GM23338 (cell line): ENCODE measurements at regions not wholly inside any gene's neighbourhood (a gene's known extent, or its start where the extent isn't known, plus 50 kb on each side); places are given as distances from the start of the nearest gene placed in this dataset.
A peak's percentile ranks its signal among the peaks of the same experiment; 100 is the strongest.

Source experiments
- ATAC-seq: fragments of 200-7000 bp; cut with Tn5 transposase; 3 replicates; pipeline ENCODE4 v1.9.1; 2020
- DNase-seq: peaks from one replicate; pipeline ENCODE4 v3.0.0-alpha.2; 2015; ENCODE audit warnings: low spot score
- H2AFZ ChIP-seq: fragments of 200-600 bp; sonication (generic); 2 replicates; pipeline ENCODE4 v1.8.0; 2016; ENCODE audit warnings: antibody characterized with exemption, mild to moderate bottlenecking, moderate library complexity
- H3F3A ChIP-seq: fragments of 200-600 bp; sonication (generic); replicated peaks from 2 replicates; pipeline ENCODE4 v1.8.0; 2017; ENCODE audit warnings: antibody characterized with exemption, mixed run types, low read depth
- H3K27ac ChIP-seq: fragments of 200-600 bp; sonication (generic); 2 replicates; pipeline ENCODE4 v1.6.1; 2016; ENCODE audit warnings: low read depth
- H3K27me3 ChIP-seq: fragments of 200-600 bp; sonication (generic); 2 replicates; pipeline ENCODE4 v1.8.0; 2016; ENCODE audit warnings: mild to moderate bottlenecking, mixed run types, moderate library complexity; ENCODE audit not compliant: insufficient read depth
- H3K36me3 ChIP-seq: fragments of 200-600 bp; sonication (generic); 2 replicates; pipeline ENCODE4 v1.8.0; 2016; ENCODE audit warnings: mild to moderate bottlenecking; ENCODE audit not compliant: insufficient read depth
- H3K4me1 ChIP-seq: fragments of 200-600 bp; sonication (generic); 2 replicates; pipeline ENCODE4 v1.8.0; 2016; ENCODE audit warnings: mild to moderate bottlenecking, moderate library complexity; ENCODE audit not compliant: insufficient read depth
- H3K4me2 ChIP-seq: fragments of 200-600 bp; sonication (generic); 2 replicates; pipeline ENCODE4 v1.7.1; 2017; ENCODE audit warnings: mixed run types
- H3K4me3 ChIP-seq: fragments of 200-600 bp; sonication (generic); 2 replicates; pipeline ENCODE4 v1.6.1; 2016; ENCODE audit warnings: mixed run types
- H3K79me2 ChIP-seq: fragments of 200-600 bp; sonication (generic); replicated peaks from 2 replicates; pipeline ENCODE4 v1.8.0; 2017; ENCODE audit warnings: mild to moderate bottlenecking; ENCODE audit not compliant: insufficient read depth
- H3K9me2 ChIP-seq: fragments of 200-600 bp; sonication (generic); 2 replicates; pipeline ENCODE4 v1.8.0; 2017; ENCODE audit not compliant: insufficient read depth
- H4K20me1 ChIP-seq: fragments of 200-600 bp; sonication (generic); replicated peaks from 2 replicates; pipeline ENCODE4 v1.8.0; 2017; ENCODE audit warnings: mild to moderate bottlenecking; ENCODE audit not compliant: insufficient read depth
- H3K27ac Mint-ChIP-seq: 2 replicates; pipeline ENCODE4 v1.8.0; 2020; ENCODE audit warnings: inconsistent platforms, mild to moderate bottlenecking, moderate library complexity, mixed read lengths
- H3K27me3 Mint-ChIP-seq: 3 replicates; pipeline ENCODE4 v1.8.0; 2022; ENCODE audit warnings: low read depth, mild to moderate bottlenecking, moderate library complexity, mixed read lengths, inconsistent platforms; ENCODE audit not compliant: insufficient read depth, poor library complexity
- H3K36me3 Mint-ChIP-seq: 3 replicates; pipeline ENCODE4 v1.8.0; 2021; ENCODE audit warnings: low read depth, mild to moderate bottlenecking, inconsistent platforms, moderate library complexity, mixed read lengths
- H3K4me1 Mint-ChIP-seq: 3 replicates; pipeline ENCODE4 v1.8.0; 2020; ENCODE audit warnings: mild to moderate bottlenecking, inconsistent platforms, mixed read lengths
- H3K4me3 Mint-ChIP-seq: 3 replicates; pipeline ENCODE4 v1.8.0; 2021; ENCODE audit warnings: moderate library complexity, mild to moderate bottlenecking, inconsistent platforms, mixed read lengths
- H3K9me3 Mint-ChIP-seq: 3 replicates; pipeline ENCODE4 v1.8.0; 2020; ENCODE audit warnings: moderate library complexity, mild to moderate bottlenecking, inconsistent platforms, mixed read lengths
- EZH2 ChIP-seq: fragments of 200-600 bp; sonication (generic); IDR thresholded peaks from one replicate; pipeline ENCODE4 v1.8.0; 2017; ENCODE audit warnings: antibody characterized with exemption, mild to moderate bottlenecking, low read depth; ENCODE audit not compliant: unreplicated experiment
- NANOG ChIP-seq: IDR thresholded peaks from 2 replicates; pipeline ENCODE4 v1.6.1; 2016; ENCODE audit warnings: antibody characterized with exemption, borderline replicate concordance
- POLR2AphosphoS5 ChIP-seq: IDR thresholded peaks from 2 replicates; pipeline ENCODE4 v1.6.1; 2016; ENCODE audit warnings: antibody characterized with exemption, low read depth
- REST ChIP-seq: IDR thresholded peaks from one replicate; pipeline ENCODE4 v1.6.1; 2018; ENCODE audit warnings: antibody characterized with exemption; ENCODE audit not compliant: unreplicated experiment
- STAT1 ChIP-seq: IDR thresholded peaks from one replicate; pipeline ENCODE4 v1.6.1; 2016; ENCODE audit warnings: antibody characterized with exemption; ENCODE audit not compliant: unreplicated experiment
- TF ChIP-seq, protein P1 (sequence below): IDR thresholded peaks from 2 replicates; pipeline ENCODE4 v1.6.1; 2016; ENCODE audit warnings: antibody characterized with exemption
- TF ChIP-seq, protein P2 (sequence below), 2 experiments: fragments of 200-600 bp in 1 of 2; sonication (generic) in 1 of 2; conservative IDR thresholded peaks; 2 replicates each; pipeline versions ENCODE4 v1.5.1 to v1.6.1; 2016 to 2017; ENCODE audit warnings: antibody characterized with exemption in 2 of 2, low read depth in 2 of 2, mild to moderate bottlenecking in 2 of 2, moderate library complexity in 1 of 2

DNA sequence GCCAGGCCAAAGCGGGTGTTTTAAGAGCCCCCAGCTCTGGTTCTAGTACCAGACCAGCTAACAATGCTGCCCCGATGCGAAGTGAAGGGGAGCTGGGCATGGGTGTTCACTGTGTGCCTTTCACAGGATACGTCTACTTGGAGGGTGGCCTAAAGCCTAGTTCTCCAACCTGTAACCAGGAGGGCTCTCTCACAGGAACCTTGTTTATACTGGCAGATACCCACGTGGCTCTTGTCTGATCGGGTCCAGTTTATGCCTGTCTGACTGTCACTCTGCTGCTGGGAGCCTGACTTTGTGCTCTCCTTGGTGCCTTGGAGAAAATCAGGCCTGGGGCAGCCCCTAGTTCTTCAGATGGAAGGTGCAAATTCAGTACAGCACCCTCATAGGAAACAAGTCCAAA lies 60.2 kb upstream of the RNF144B start:
- Mint-ChIP-seq H3K27me3 (no peaks in the 10 kb centered on the region), H3K36me3 (no peaks in the 10 kb centered on the region), H3K4me1 (peaks cover 29% of the 10 kb centered on the region), H3K9me3 (no peaks in the 10 kb centered on the region), H3K4me3 (no peak overlapping the region), H3K27ac (no peak overlapping the region)
- no peak for ATAC-seq
- Histone ChIP-seq H3F3A (no peaks in the 10 kb centered on the region), H3K27me3 (no peaks in the 10 kb centered on the region), H3K4me1 (peaks cover 13% of the 10 kb centered on the region), H3K79me2 (no peaks in the 10 kb centered on the region), H3K27ac (no peak overlapping the region), H3K9me2 (no peaks in the 10 kb centered on the region), H4K20me1 (no peaks in the 10 kb centered on the region), H3K4me2 (no peak overlapping the region), H3K36me3 (no peaks in the 10 kb centered on the region), H3K4me3 (no peak overlapping the region), H2AFZ (no peak overlapping the region)
- TF ChIP-seq POLR2AphosphoS5 (no peak), EZH2 (no peak), REST (no peak), STAT1 (no peak), NANOG (no peak)
- TF ChIP-seq, protein P1, sequence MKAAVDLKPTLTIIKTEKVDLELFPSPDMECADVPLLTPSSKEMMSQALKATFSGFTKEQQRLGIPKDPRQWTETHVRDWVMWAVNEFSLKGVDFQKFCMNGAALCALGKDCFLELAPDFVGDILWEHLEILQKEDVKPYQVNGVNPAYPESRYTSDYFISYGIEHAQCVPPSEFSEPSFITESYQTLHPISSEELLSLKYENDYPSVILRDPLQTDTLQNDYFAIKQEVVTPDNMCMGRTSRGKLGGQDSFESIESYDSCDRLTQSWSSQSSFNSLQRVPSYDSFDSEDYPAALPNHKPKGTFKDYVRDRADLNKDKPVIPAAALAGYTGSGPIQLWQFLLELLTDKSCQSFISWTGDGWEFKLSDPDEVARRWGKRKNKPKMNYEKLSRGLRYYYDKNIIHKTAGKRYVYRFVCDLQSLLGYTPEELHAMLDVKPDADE = no peak
- no peak for DNase-seq

- Histone ChIP-seq H3K9me2 (no peaks in the 10 kb centered on the region), H3K4me2 (no peak overlapping the region), H4K20me1 (no peaks in the 10 kb centered on the region), H3F3A (no peaks in the 10 kb centered on the region), H3K27ac (no peak overlapping the region), H3K4me3 (no peak overlapping the region), H3K27me3 (no peaks in the 10 kb centered on the region), H3K36me3 (no peaks in the 10 kb centered on the region), H2AFZ (peak overlapping the region; percentile 80), H3K4me1 (peaks cover 13% of the 10 kb centered on the region), H3K79me2 (no peaks in the 10 kb centered on the region)
- ATAC-seq = no peak
- TF ChIP-seq, protein P2, sequence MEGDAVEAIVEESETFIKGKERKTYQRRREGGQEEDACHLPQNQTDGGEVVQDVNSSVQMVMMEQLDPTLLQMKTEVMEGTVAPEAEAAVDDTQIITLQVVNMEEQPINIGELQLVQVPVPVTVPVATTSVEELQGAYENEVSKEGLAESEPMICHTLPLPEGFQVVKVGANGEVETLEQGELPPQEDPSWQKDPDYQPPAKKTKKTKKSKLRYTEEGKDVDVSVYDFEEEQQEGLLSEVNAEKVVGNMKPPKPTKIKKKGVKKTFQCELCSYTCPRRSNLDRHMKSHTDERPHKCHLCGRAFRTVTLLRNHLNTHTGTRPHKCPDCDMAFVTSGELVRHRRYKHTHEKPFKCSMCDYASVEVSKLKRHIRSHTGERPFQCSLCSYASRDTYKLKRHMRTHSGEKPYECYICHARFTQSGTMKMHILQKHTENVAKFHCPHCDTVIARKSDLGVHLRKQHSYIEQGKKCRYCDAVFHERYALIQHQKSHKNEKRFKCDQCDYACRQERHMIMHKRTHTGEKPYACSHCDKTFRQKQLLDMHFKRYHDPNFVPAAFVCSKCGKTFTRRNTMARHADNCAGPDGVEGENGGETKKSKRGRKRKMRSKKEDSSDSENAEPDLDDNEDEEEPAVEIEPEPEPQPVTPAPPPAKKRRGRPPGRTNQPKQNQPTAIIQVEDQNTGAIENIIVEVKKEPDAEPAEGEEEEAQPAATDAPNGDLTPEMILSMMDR (conservative IDR thresholded peaks at IDR 0.05; ENCODE audit: low read depth in 2 of 2) = 0 out of 4 replicates have a peak, but pooled peaks of 1 of the 2 experiments have one; percentile 5
- TF ChIP-seq, protein P1 = no peak
- Mint-ChIP-seq H3K4me1 (peaks cover 28% of the 10 kb centered on the region), H3K4me3 (no peak overlapping the region), H3K27me3 (no peaks in the 10 kb centered on the region), H3K9me3 (no peaks in the 10 kb centered on the region), H3K36me3 (no peaks in the 10 kb centered on the region), H3K27ac (peak overlapping the region; percentile 37; the same call in 1 of the 2 replicates)
- no peak for DNase-seq
Measured at GRCh38 chr6:18326001-18326400, 61.1 kb upstream of the RNF144B start.
